B cell (primary cell): ENCODE measurements at regions not wholly inside any gene's neighbourhood (a gene's known extent, or its start where the extent isn't known, plus 50 kb on each side); places are given as distances from the start of the nearest gene placed in this dataset.
"Not testable (repeated sequence)": the region's sequence is repeated elsewhere in the genome, so short reads cannot be mapped to it uniquely, and the experiment has no call there.

Experiments
- ATAC-seq: fragments of 200-7000 bp; cut with Tn5 transposase; one replicate; pipeline ENCODE4 v1.10.0; 2021; ENCODE audit warnings: low read depth, mild to moderate bottlenecking, moderate number of reproducible peaks, moderate library complexity
- CTCF ChIA-PET: fragments of 350-600 bp; sonication (Branson Sonifier 250); formaldehyde crosslinking; loops from one replicate; lab custom pipeline; 2021; ENCODE audit warnings: antibody characterized with exemption, inconsistent platforms; lab: Charles Lee
- POLR2A ChIA-PET: fragments of 350-600 bp; sonication (Branson Sonifier 250); formaldehyde crosslinking; loops from one replicate; lab custom pipeline; 2021; ENCODE audit warnings: antibody characterized with exemption; lab: Charles Lee
- DNase-seq: peaks from one replicate; pipeline ENCODE4 v3.0.0; 2013
- H2AFZ ChIP-seq: 2 replicates; pipeline ENCODE4 v1.6.1; 2012; ENCODE audit warnings: mild to moderate bottlenecking, low read depth, low read length; ENCODE audit not compliant: insufficient read depth, poor library complexity, severe bottlenecking
- H3K27ac ChIP-seq, 2 donors: 1 replicate in 1 of 2; 2 replicates in 1 of 2; pipeline ENCODE4 v1.5.1; 2012 to 2013; ENCODE audit warnings: low read length in 2 of 2, mild to moderate bottlenecking in 2 of 2, moderate library complexity in 1 of 2
- H3K27me3 ChIP-seq, 4 experiments: fragments of 200-600 bp in 1 of 4; sonication (generic) in 1 of 4; replicated peaks in 1 of 4; 1 replicate in 2 of 4; 2 replicates in 2 of 4; pipeline versions ENCODE4 v1.6.1 to v1.7.0; 2013 to 2016; ENCODE audit warnings: low read length in 3 of 4, mild to moderate bottlenecking in 2 of 4, mixed read lengths in 1 of 4, moderate library complexity in 1 of 4; ENCODE audit not compliant: insufficient read depth in 4 of 4, control insufficient read depth in 3 of 4; ENCODE audit errors: control extremely low read depth in 1 of 4
- H3K36me3 ChIP-seq, 2 experiments: replicated peaks in 1 of 2; 1 replicate in 1 of 2; 2 replicates in 1 of 2; pipeline versions ENCODE4 v1.6.1 to v1.7.1; 2013; ENCODE audit warnings: low read length in 1 of 2; ENCODE audit not compliant: insufficient read depth in 2 of 2, control insufficient read depth in 1 of 2; ENCODE audit errors: control extremely low read depth in 1 of 2, extremely low read depth in 1 of 2
- H3K4me1 ChIP-seq, 2 donors: fragments of 200-600 bp in 1 of 2; sonication (generic) in 1 of 2; 1 replicate in 1 of 2; 2 replicates in 1 of 2; pipeline versions ENCODE4 v1.5.1 to v1.6.1; 2013 to 2017; ENCODE audit warnings: low read length in 2 of 2; ENCODE audit not compliant: control insufficient read depth in 2 of 2, insufficient read depth in 2 of 2
- H3K4me2 ChIP-seq: replicated peaks from 2 replicates; pipeline ENCODE3; 2012; ENCODE audit warnings: mild to moderate bottlenecking, low read depth, low read length; ENCODE audit not compliant: poor library complexity, severe bottlenecking
- H3K4me3 ChIP-seq, 5 experiments: fragments of 200-600 bp in 1 of 5; sonication (generic) in 1 of 5; 1 replicate in 3 of 5; 2 replicates in 2 of 5; pipeline versions ENCODE4 v1.5.1 to v1.7.0; 2011 to 2016; ENCODE audit warnings: low read length in 4 of 5, mild to moderate bottlenecking in 4 of 5, low read depth in 2 of 5, control low read depth in 1 of 5, moderate library complexity in 1 of 5; ENCODE audit not compliant: insufficient read depth in 1 of 5; ENCODE audit errors: control extremely low read depth in 1 of 5, extremely low read depth in 1 of 5
- H3K79me2 ChIP-seq: fragments of 200-600 bp; sonication (generic); one replicate; pipeline ENCODE4 v1.6.0; 2016; ENCODE audit warnings: low read length; ENCODE audit not compliant: control insufficient read depth, insufficient read depth
- H3K9ac ChIP-seq: fragments of 200-600 bp; sonication (generic); 2 replicates; pipeline ENCODE4 v1.6.1; 2017; ENCODE audit warnings: mild to moderate bottlenecking, low read length, moderate library complexity
- H3K9me3 ChIP-seq, 3 donors: one replicate each; pipeline versions ENCODE4 v1.6.1 to v1.7.1; 2013; ENCODE audit warnings: low read length in 2 of 3; ENCODE audit not compliant: control insufficient read depth in 2 of 3, insufficient read depth in 1 of 3; ENCODE audit errors: control extremely low read depth in 1 of 3
- H4K20me1 ChIP-seq: 2 replicates; pipeline ENCODE4 v1.6.0; 2012; ENCODE audit warnings: mild to moderate bottlenecking, low read length; ENCODE audit not compliant: insufficient read depth, control insufficient read depth, poor library complexity, severe bottlenecking
- H3K27ac Mint-ChIP-seq: one replicate; pipeline ENCODE4 v1.8.0; 2021; ENCODE audit warnings: mixed read lengths
- H3K27me3 Mint-ChIP-seq: one replicate; pipeline ENCODE4 v1.8.0; 2021; ENCODE audit warnings: mixed read lengths
- H3K4me1 Mint-ChIP-seq: one replicate; pipeline ENCODE4 v1.8.0; 2021; ENCODE audit warnings: mixed read lengths
- H3K4me3 Mint-ChIP-seq: one replicate; pipeline ENCODE4 v1.8.0; 2021; ENCODE audit warnings: mixed read lengths
- H3K9me3 Mint-ChIP-seq: one replicate; pipeline ENCODE4 v1.8.0; 2022; ENCODE audit warnings: mixed read lengths; ENCODE audit not compliant: insufficient read depth
- WGBS: methylation state at CpG from one replicate; pipeline ENCODE4 v1.1.5; 2013; ENCODE audit warnings: missing lambda C conversion rate; ENCODE audit not compliant: insufficient coverage; 5-methylcytosine and 5-hydroxymethylcytosine counted together
- intact Hi-C: fragments of 100-400 bp; cut with micrococcal nuclease; formaldehyde crosslinking; loops from one replicate; pipeline ENCODE4 v1.10.0; 2022

GRCh38 chr9:66740136-66740535, 160.4 kb upstream of the ZNF658 start:
- H3K9ac ChIP-seq, H3K9me3 Mint-ChIP-seq, H3K27ac ChIP-seq, H3K79me2 ChIP-seq, H3K4me3 Mint-ChIP-seq, H2AFZ ChIP-seq, POLR2A ChIA-PET, H3K27ac Mint-ChIP-seq, ATAC-seq, CTCF ChIA-PET, DNase-seq, H3K36me3 ChIP-seq, H3K4me1 Mint-ChIP-seq, H4K20me1 ChIP-seq, H3K4me1 ChIP-seq, intact Hi-C loops, H3K27me3 Mint-ChIP-seq, H3K4me2 ChIP-seq, H3K9me3 ChIP-seq, H3K4me3 ChIP-seq, H3K27me3 ChIP-seq: not testable (repeated sequence)
- no CpG with 5 or more reads among the region's 4 CpGs for WGBS

GRCh38 chr9:66745846-66746245, 154.7 kb upstream of the ZNF658 start:
- POLR2A ChIA-PET, H3K79me2 ChIP-seq, H3K27ac Mint-ChIP-seq, H3K4me1 ChIP-seq, H3K4me2 ChIP-seq, H3K9me3 Mint-ChIP-seq, H3K27ac ChIP-seq, H3K27me3 Mint-ChIP-seq, H3K4me3 ChIP-seq, H3K4me3 Mint-ChIP-seq, H4K20me1 ChIP-seq, H3K27me3 ChIP-seq, H3K36me3 ChIP-seq, CTCF ChIA-PET, intact Hi-C loops, H3K9ac ChIP-seq, DNase-seq, ATAC-seq, H2AFZ ChIP-seq, H3K4me1 Mint-ChIP-seq, H3K9me3 ChIP-seq: not testable (repeated sequence)
- no CpG with 5 or more reads among the region's 27 CpGs for WGBS

- H3K79me2 ChIP-seq, H3K9me3 ChIP-seq, H3K9me3 Mint-ChIP-seq, H2AFZ ChIP-seq, H3K27me3 ChIP-seq, intact Hi-C loops, H3K27ac Mint-ChIP-seq, H3K4me2 ChIP-seq, H3K27me3 Mint-ChIP-seq, ATAC-seq, H3K9ac ChIP-seq, H3K27ac ChIP-seq, H3K4me3 Mint-ChIP-seq, H3K4me1 Mint-ChIP-seq, H3K4me3 ChIP-seq, DNase-seq, H3K4me1 ChIP-seq, POLR2A ChIA-PET, H3K36me3 ChIP-seq, CTCF ChIA-PET, H4K20me1 ChIP-seq: not testable (repeated sequence)
- no CpG with 5 or more reads among the region's 15 CpGs for WGBS
Observed at GRCh38 chr9:66752324-66752923, 148.1 kb upstream of the ZNF658 start.

GRCh38 chr9:66759825-66760492, 140.6 kb upstream of the ZNF658 start:
- H4K20me1 ChIP-seq, H3K79me2 ChIP-seq, H3K4me1 ChIP-seq, H3K27me3 Mint-ChIP-seq, H3K27ac ChIP-seq, POLR2A ChIA-PET, H3K9me3 ChIP-seq, H3K4me3 ChIP-seq, H3K27ac Mint-ChIP-seq, H3K9ac ChIP-seq, H3K36me3 ChIP-seq, H3K27me3 ChIP-seq, H3K4me1 Mint-ChIP-seq, ATAC-seq, CTCF ChIA-PET, DNase-seq, H3K4me2 ChIP-seq, H3K9me3 Mint-ChIP-seq, H2AFZ ChIP-seq, intact Hi-C loops, H3K4me3 Mint-ChIP-seq: not testable (repeated sequence)
- no CpG with 5 or more reads among the region's 7 CpGs for WGBS
